GM18520 (cell line): ENCODE measurements at regions not wholly inside any gene's neighbourhood (a gene's known extent, or its start where the extent isn't known, plus 50 kb on each side); places are given as distances from the start of the nearest gene placed in this dataset.
A peak's percentile ranks its signal among the peaks of the same experiment; 100 is the strongest.

Experiments
- ATAC-seq: cut with Tn5 transposase; IDR thresholded peaks from one replicate; pipeline ENCODE4 v1.9.1; 2021; ENCODE audit not compliant: unreplicated experiment

GRCh38 chr18:77896586-77897252 is 647.1 kb downstream of the GALR1 start:
- ATAC-seq: no peak

- no peak for ATAC-seq
Measured at GRCh38 chr18:77897606-77898005, 648.0 kb downstream of the GALR1 start.

- peak; percentile 84 for ATAC-seq
Measured at GRCh38 chr18:77899972-77900754, 650.5 kb downstream of the GALR1 start.

- no peak for ATAC-seq
Measured at GRCh38 chr18:77905011-77905410, 655.4 kb downstream of the GALR1 start.

- ATAC-seq: no peak
Measured at GRCh38 chr18:77905449-77906055, 655.9 kb downstream of the GALR1 start.

GRCh38 chr18:77906103-77906892 is 656.6 kb downstream of the GALR1 start:
- ATAC-seq: no peak

GRCh38 chr18:77910347-77910746 is 660.7 kb downstream of the GALR1 start:
- ATAC-seq: no peak

- ATAC-seq: no peak
Measured at GRCh38 chr18:77911971-77912605, 662.4 kb downstream of the GALR1 start.

- ATAC-seq: no peak
Measured at GRCh38 chr18:77918730-77919129, 669.1 kb downstream of the GALR1 start.

GRCh38 chr18:77919923-77920322 is 670.3 kb downstream of the GALR1 start:
- no peak for ATAC-seq

- no peak for ATAC-seq
Measured at GRCh38 chr18:77935342-77935741, 685.7 kb downstream of the GALR1 start.

GRCh38 chr18:77940566-77940965 is 690.9 kb downstream of the GALR1 start:
- ATAC-seq: no peak

- no peak for ATAC-seq
Measured at GRCh38 chr18:77944533-77944932, 694.9 kb downstream of the GALR1 start.

GRCh38 chr18:77948567-77948966 is 698.9 kb downstream of the GALR1 start:
- no peak for ATAC-seq

GRCh38 chr18:77949355-77949973 is 699.8 kb downstream of the GALR1 start:
- ATAC-seq: no peak

GRCh38 chr18:77959248-77959647 is 709.6 kb downstream of the GALR1 start:
- ATAC-seq: no peak

- no peak for ATAC-seq
Measured at GRCh38 chr18:77960791-77961410, 711.3 kb downstream of the GALR1 start.

- no peak for ATAC-seq
Measured at GRCh38 chr18:77967071-77967470, 717.4 kb downstream of the GALR1 start.

- no peak for ATAC-seq
Measured at GRCh38 chr18:77967791-77968190, 718.1 kb downstream of the GALR1 start.

GRCh38 chr18:77969972-77970371 is 720.3 kb downstream of the GALR1 start:
- ATAC-seq: no peak
